HG02970 (cell line): ENCODE measurements at regions not wholly inside any gene's neighbourhood (a gene's known extent, or its start where the extent isn't known, plus 50 kb on each side); places are given as distances from the start of the nearest gene placed in this dataset.
"Not testable (repeated sequence)": the region's sequence is repeated elsewhere in the genome, so short reads cannot be mapped to it uniquely, and the experiment has no call there.

Source experiments
- ATAC-seq: cut with Tn5 transposase; IDR thresholded peaks from one replicate; pipeline ENCODE4 v1.9.1; 2021; ENCODE audit warnings: mild to moderate bottlenecking, moderate library complexity, moderate number of reproducible peaks; ENCODE audit not compliant: unreplicated experiment, low FRiP score

- no peak for ATAC-seq
Measured at GRCh38 chr6:170040115-170040500, 250.8 kb downstream of the DLL1 start.

DNA sequence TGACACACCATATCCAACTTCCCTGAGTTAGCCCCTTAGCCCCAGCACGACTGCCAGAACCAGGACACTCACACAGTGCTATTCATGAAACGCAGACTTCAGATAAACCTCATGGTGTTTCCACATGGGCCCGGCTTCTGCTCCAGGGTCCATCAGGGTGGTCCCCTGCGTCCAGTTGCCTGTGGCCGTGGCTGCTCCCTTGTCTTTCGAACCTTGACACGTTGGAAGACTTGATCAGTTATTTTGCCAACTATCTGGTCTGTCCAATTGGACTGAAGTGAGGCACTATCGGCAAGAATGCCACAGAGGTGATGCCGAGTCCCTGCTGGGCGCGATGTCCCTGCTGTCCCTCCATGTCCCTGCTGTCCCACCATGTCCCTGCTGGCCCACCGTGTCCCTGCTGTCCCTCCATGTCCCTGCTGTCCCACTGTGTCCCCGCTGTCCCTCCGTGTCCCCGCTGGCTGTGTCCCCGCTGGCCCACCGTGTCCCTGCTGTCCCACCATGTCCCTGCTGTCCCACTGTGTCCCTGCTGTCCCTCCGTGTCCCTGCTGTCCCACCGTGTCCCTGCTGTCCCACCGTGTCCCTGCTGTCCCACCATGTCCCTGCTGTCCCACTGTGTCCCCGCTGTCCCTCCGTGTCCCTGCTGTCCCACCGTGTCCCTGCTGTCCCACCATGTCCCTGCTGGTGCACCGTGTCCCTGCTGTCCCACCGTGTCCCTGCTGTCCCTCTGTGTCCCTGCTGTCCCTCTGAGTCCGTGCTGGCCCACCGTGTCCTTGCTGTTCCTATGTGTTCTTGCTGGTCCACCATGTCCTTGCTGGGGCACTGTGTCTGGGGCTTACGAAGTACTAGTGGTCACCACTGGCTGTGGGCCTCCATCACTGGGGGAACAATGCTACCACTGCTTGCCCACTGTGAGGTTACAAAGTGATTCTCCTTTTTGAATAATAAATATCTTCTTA is 251.4 kb downstream of the DLL1 start:
- no peak for ATAC-seq

DNA sequence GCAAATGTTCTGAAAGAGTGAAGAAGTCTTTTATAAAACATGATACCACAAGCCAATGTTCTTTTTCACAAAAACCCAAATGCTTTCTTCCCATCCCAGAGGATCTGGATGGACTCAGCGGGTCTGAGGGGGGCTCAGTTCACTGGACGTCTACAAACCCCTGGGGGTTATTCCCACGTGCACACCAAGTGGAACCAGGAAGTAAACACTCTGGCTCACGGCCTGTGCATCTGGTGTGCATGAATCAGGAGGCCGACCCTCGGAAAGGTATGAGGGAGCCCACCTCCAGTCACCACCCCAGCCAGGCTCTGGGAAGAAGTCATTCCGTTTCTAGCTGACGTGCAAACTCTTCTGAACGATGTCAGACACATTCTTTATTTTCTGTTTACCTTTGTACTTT is 252.2 kb downstream of the DLL1 start:
- ATAC-seq, result no peak

DNA sequence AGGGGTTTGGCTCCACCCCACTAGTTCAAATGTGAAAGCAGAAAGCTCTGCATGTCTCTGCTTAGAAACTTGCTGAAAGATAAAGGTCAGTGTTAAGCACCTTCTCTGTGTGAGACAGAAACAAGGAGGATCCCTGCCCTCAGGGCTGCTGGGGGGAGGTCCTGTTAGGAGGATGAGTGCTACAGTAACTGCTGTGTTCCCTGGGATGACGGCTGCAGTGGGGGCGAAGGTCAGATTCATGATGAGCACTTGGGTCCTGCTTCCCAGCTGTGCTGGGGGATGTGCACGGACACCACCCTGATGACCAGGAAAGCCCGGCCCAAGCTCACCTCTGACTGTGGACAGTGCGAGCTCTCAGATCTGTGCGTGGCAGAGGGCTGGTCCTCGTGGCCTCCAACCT is 252.6 kb downstream of the DLL1 start:
- ATAC-seq, result no peak

GRCh38 chr6:170037541-170038250 is 253.2 kb downstream of the DLL1 start:
- no peak for ATAC-seq

DNA sequence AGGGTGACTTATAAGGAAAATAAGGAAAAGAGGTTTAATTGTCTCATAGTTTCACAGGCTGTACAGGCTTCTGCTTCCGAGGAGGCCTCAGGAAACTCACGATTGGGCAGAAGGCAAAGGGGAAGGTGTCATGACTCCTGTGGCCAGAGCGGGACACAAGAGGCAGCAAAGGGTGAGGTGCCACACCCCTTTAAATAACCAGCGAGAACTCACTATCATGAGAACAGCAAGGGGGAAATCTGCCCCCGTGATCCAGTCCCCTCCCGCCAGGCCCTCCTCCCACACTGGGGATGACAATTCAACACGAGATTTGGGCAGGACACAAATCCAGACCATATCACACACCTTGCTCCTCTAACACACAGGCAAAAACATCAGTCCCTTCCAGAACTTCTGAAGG is 254.0 kb downstream of the DLL1 start:
- ATAC-seq, result no peak

- not testable (repeated sequence) for ATAC-seq
Measured at GRCh38 chr6:170036367-170036766, 254.5 kb downstream of the DLL1 start.

- no peak for ATAC-seq
Measured at GRCh38 chr6:170035901-170036304, 255.0 kb downstream of the DLL1 start.

GRCh38 chr6:170035044-170035443 is 255.8 kb downstream of the DLL1 start:
- no peak for ATAC-seq

DNA sequence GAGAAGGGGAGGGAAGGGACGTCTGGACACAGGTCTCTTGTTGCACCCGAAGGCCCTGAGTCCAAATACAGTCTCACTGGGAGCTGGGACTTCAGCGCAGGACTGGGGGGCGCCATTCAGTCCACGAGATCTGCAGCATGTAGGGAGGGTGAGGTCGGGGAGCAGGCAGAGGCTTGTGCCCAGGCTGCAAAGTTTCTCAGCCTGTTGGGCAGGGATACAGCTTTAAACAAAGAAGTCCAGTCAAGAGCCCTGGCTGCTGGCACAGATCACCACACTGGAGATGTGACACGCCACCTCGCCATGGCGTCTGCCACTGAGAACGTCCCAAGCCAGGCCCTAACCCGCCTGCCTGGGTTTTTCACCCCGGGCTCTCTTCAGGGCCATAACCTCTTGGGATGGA is 256.6 kb downstream of the DLL1 start:
- ATAC-seq, result no peak

DNA sequence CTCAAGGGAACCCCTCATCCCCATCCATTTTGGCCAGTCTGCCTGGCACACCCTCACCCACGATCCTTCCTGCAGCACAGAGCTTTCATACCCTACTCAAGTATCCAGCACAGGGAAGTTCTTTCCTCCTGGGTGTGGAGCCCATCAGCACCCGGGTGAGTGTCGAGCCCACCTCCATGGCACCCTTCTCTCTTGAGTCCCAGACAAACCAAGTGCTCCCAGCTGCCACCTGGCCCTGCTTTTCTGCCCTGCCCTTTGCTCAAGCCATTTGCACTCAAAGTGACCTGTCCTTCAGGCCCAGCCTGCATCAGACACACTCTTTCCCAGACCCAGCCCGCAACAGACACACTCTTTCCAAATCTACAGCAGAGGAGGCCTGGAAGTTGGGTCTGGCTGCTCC is 257.2 kb downstream of the DLL1 start:
- ATAC-seq, result no peak

DNA sequence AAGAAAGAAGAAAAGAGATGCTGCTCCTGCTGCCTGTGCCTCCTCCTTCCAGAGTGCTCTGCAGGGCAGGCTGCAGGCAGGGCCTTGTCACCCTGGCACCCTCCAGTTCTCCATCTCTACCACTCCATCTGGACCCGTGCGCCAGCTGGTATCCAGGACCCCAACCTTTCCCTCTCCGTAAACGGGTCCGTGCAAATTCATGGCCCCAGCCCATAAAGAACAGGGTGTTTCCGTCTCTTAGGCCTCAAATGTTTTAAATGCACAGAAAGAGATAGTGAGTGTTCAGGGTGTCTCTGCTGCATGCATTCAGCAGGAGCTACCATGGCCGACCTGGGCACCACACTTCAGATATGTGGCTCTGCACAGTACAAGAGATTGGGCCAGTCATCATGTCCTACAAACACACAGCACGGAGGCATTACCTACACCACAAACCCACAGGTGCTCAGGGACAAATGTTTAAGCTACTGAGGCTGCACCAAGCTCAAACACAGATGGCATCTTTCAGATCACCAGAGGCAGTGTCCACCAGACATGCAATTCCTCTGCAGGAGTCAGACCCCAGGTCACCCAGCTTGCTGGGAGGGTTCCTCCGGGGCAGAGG is 258.1 kb downstream of the DLL1 start:
- ATAC-seq, result no peak

DNA sequence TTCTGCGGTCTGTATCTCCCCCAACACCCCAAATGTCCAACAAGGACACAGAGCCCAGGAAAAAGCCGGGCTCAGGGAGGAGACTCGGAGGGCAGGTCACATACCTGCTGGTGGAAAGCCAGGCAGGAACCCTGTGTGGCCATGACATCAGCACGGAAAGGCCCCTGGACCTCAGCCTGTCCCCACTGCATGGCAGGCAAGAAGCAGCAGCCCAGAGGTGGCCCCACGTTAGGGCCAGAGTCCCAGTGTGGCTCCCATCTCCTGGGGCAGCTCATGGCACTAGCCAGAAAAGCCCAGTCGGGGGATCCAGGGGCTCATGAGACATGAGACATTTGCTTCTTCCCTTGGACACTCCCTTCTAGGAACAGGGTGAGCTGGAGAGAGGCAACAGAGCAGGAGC is 258.7 kb downstream of the DLL1 start:
- ATAC-seq, result no peak

GRCh38 chr6:170031684-170032121 is 259.2 kb downstream of the DLL1 start:
- no peak for ATAC-seq

DNA sequence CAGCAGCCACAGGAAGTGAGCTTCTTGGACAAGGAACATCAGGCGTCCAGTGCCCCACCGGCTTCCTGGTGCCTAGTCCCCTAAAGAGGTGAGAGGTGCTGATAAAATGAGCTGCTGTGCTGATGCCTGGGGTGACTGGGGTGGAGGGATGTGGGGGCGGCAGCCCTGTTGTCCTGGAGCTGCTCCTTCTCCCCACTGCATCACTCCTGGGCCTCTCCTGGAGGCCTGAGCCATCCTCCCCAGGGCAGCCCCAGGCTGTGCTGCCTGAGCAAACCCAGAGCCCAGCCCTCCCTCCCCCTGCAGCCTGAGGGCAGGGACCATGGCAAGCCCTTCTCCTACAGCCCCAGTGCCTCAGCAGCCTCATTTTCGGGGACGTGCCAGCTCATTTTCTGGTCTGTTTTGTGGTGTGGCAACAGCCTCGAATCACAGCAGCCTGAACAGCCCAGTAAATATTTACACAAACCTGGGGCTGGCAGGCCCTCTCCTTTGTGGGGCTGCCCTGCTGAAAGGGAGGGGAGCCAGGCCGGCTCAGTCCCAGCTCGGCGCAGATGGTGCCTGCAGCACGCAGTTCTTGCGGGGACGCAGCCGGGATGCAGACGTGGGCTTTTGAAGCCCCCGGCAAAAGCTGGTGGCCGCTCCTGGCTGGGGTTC is 259.9 kb downstream of the DLL1 start:
- ATAC-seq, result no peak

- ATAC-seq, result no peak
Measured at GRCh38 chr6:170030284-170030815, 260.5 kb downstream of the DLL1 start.

- ATAC-seq, result no peak
Measured at GRCh38 chr6:170029416-170030283, 261.2 kb downstream of the DLL1 start.

DNA sequence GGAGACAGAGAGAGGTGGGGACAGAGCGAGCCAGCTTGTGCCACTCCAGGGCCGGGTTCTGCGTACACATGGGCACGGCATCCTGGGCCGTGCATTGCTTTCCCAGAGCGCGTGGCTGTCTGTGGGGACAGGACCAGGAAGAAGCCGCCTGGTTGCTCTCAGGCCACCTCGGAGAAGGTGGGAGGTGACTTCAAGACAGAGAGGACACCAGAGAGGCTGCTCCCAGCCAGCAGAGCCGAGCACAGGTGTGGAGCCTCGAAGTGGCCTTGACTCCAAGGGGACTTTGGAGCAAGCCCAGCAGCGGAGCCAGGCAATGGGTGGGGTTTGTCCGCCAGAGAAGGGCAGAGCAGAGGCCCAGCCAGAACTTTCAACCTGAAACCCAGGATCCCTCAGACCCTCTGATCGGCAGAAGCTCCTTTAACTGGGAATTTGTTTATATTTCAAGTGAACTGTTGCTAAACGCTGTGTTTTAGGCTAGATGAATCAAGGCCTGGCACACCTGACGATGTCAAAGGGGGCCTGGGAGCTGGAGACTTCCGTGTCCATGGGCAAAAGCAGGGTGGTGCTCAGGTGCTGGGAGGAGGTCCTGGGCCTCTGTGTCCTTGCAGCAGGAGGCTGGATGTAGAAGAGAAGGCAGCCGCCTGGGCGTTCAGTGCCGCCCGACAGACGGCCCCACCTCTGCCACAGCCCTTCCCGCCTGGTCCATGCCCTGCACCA is 262.1 kb downstream of the DLL1 start:
- ATAC-seq, result no peak

DNA sequence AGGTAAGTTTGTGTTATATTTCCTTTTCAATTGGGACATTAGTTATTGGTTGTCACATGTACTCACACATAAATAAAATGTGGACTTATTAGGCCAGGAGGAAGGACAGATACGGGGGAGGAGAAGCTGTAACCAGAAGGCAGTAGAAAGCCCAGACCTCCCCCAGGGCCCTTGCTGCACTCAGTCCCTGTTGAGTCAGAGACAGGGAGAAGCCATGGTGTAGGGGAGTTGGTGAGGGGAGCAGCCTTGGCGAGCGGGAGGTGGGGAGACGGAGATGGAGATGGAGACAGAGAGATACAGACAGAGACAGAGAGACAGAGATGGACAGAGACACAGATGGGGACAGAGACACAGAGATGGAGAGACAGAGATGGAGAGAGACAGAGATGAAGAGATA is 263.2 kb downstream of the DLL1 start:
- no peak for ATAC-seq
